SJCRH30 (cell line): ENCODE measurements at regions not wholly inside any gene's neighbourhood (a gene's known extent, or its start where the extent isn't known, plus 50 kb on each side); places are given as distances from the start of the nearest gene placed in this dataset.
"Not testable (repeated sequence)": the region's sequence is repeated elsewhere in the genome, so short reads cannot be mapped to it uniquely, and the experiment has no call there.

Experiments
- DNase-seq, 2 experiments: peaks; one replicate each; pipeline ENCODE4 v3.0.0-alpha.2; 2015 to 2020
- H3K27ac ChIP-seq: fragments of 250-450 bp; sonication (Bioruptor Pico); 2 replicates; pipeline ENCODE4 v1.5.1; 2020; ENCODE audit warnings: mild to moderate bottlenecking, moderate library complexity
- H3K27me3 ChIP-seq: fragments of 250-450 bp; sonication (Bioruptor Pico); 2 replicates; pipeline ENCODE4 v1.5.1; 2020; ENCODE audit warnings: mild to moderate bottlenecking, moderate library complexity
- H3K36me3 ChIP-seq: fragments of 250-450 bp; sonication (Bioruptor Pico); 2 replicates; pipeline ENCODE4 v1.5.1; 2020; ENCODE audit warnings: mild to moderate bottlenecking, moderate library complexity
- H3K4me1 ChIP-seq: fragments of 250-450 bp; sonication (Bioruptor Pico); 2 replicates; pipeline ENCODE4 v1.5.1; 2020; ENCODE audit warnings: mild to moderate bottlenecking, moderate library complexity
- H3K4me3 ChIP-seq: fragments of 250-450 bp; sonication (Bioruptor Pico); 2 replicates; pipeline ENCODE4 v1.5.1; 2020; ENCODE audit warnings: mild to moderate bottlenecking, moderate library complexity
- H3K9me3 ChIP-seq: fragments of 250-450 bp; sonication (Bioruptor Pico); replicated peaks from 2 replicates; pipeline ENCODE4 v1.5.1; 2020; ENCODE audit warnings: mild to moderate bottlenecking, moderate library complexity

- DNase-seq: no peak
- Histone ChIP-seq H3K4me3 (no peak overlapping the region), H3K9me3 (no peaks in the 10 kb centered on the region), H3K4me1 (no peaks in the 10 kb centered on the region), H3K27me3 (no peaks in the 10 kb centered on the region), H3K36me3 (no peaks in the 10 kb centered on the region), H3K27ac (no peak overlapping the region)
Measured at GRCh38 chr10:38209332-38209731, 115.2 kb downstream of the ZNF37A start.

GRCh38 chr10:38209748-38210147 is 115.6 kb downstream of the ZNF37A start:
- DNase-seq, H3K9me3 ChIP-seq, H3K4me1 ChIP-seq, H3K27ac ChIP-seq, H3K36me3 ChIP-seq, H3K4me3 ChIP-seq, H3K27me3 ChIP-seq: not testable (repeated sequence)

- no peaks in the 10 kb centered on the region for H3K36me3 ChIP-seq
- H3K27ac ChIP-seq: no peak overlapping the region
- no peaks in the 10 kb centered on the region for H3K4me1 ChIP-seq
- H3K4me3 ChIP-seq: no peak overlapping the region
- no peaks in the 10 kb centered on the region for H3K9me3 ChIP-seq
- H3K27me3 ChIP-seq: no peaks in the 10 kb centered on the region
- no peak for DNase-seq
Measured at GRCh38 chr10:38212460-38212859, 118.3 kb downstream of the ZNF37A start.

GRCh38 chr10:38226385-38226784 is 132.2 kb downstream of the ZNF37A start:
- no peak overlapping the region for H3K4me3 ChIP-seq
- H3K27ac ChIP-seq: no peak overlapping the region
- no peaks in the 10 kb centered on the region for H3K4me1 ChIP-seq
- no peak for DNase-seq
- H3K9me3 ChIP-seq: no peaks in the 10 kb centered on the region
- no peaks in the 10 kb centered on the region for H3K36me3 ChIP-seq
- H3K27me3 ChIP-seq: no peaks in the 10 kb centered on the region

GRCh38 chr10:38228394-38228793 is 134.3 kb downstream of the ZNF37A start:
- H3K4me3 ChIP-seq: no peak overlapping the region
- H3K36me3 ChIP-seq: no peaks in the 10 kb centered on the region
- H3K4me1 ChIP-seq: no peaks in the 10 kb centered on the region
- no peaks in the 10 kb centered on the region for H3K27me3 ChIP-seq
- H3K9me3 ChIP-seq: no peaks in the 10 kb centered on the region
- H3K27ac ChIP-seq: no peak overlapping the region
- no peak for DNase-seq

GRCh38 chr10:38238479-38238878 is 144.3 kb downstream of the ZNF37A start:
- H3K9me3 ChIP-seq, H3K27me3 ChIP-seq, DNase-seq, H3K4me3 ChIP-seq, H3K27ac ChIP-seq, H3K4me1 ChIP-seq, H3K36me3 ChIP-seq: not testable (repeated sequence)

- not testable (repeated sequence) for DNase-seq, H3K27me3 ChIP-seq, H3K9me3 ChIP-seq, H3K27ac ChIP-seq, H3K4me3 ChIP-seq, H3K4me1 ChIP-seq, H3K36me3 ChIP-seq
Measured at GRCh38 chr10:38242061-38242649, 148.0 kb downstream of the ZNF37A start.

- DNase-seq, H3K27me3 ChIP-seq, H3K9me3 ChIP-seq, H3K4me3 ChIP-seq, H3K27ac ChIP-seq, H3K36me3 ChIP-seq, H3K4me1 ChIP-seq: not testable (repeated sequence)
Measured at GRCh38 chr10:38248113-38248512, 154.0 kb downstream of the ZNF37A start.

- not testable (repeated sequence) for H3K27ac ChIP-seq, H3K4me3 ChIP-seq, H3K9me3 ChIP-seq, H3K27me3 ChIP-seq, H3K4me1 ChIP-seq, H3K36me3 ChIP-seq
- DNase-seq: peak; percentile 2 to 27
Measured at GRCh38 chr10:38252551-38252950, 158.4 kb downstream of the ZNF37A start.

- not testable (repeated sequence) for H3K27me3 ChIP-seq, H3K27ac ChIP-seq, H3K4me1 ChIP-seq, H3K36me3 ChIP-seq, DNase-seq, H3K4me3 ChIP-seq, H3K9me3 ChIP-seq
Measured at GRCh38 chr10:38267555-38267954, 173.4 kb downstream of the ZNF37A start.

- not testable (repeated sequence) for H3K4me3 ChIP-seq, H3K9me3 ChIP-seq, DNase-seq, H3K27me3 ChIP-seq, H3K36me3 ChIP-seq, H3K27ac ChIP-seq, H3K4me1 ChIP-seq
Measured at GRCh38 chr10:38271031-38271430, 176.9 kb downstream of the ZNF37A start.

GRCh38 chr10:38274879-38275278 is 180.7 kb downstream of the ZNF37A start:
- H3K36me3 ChIP-seq, H3K27me3 ChIP-seq, H3K27ac ChIP-seq: not testable (repeated sequence)

GRCh38 chr10:38292560-38292959 is 198.4 kb downstream of the ZNF37A start:
- not testable (repeated sequence) for H3K36me3 ChIP-seq, H3K27me3 ChIP-seq

More at GRCh38 chr10:38274879-38275278, 180.7 kb downstream of the ZNF37A start:
- H3K4me1 ChIP-seq, H3K4me3 ChIP-seq, H3K9me3 ChIP-seq, DNase-seq: not testable (repeated sequence)

GRCh38 chr10:38310111-38310510 is 216.0 kb downstream of the ZNF37A start:
- H3K27me3 ChIP-seq, H3K4me1 ChIP-seq, H3K27ac ChIP-seq, H3K9me3 ChIP-seq, DNase-seq, H3K4me3 ChIP-seq, H3K36me3 ChIP-seq: not testable (repeated sequence)

More at GRCh38 chr10:38292560-38292959, 198.4 kb downstream of the ZNF37A start:
- not testable (repeated sequence) for H3K4me1 ChIP-seq, DNase-seq, H3K4me3 ChIP-seq, H3K9me3 ChIP-seq, H3K27ac ChIP-seq

- not testable (repeated sequence) for H3K9me3 ChIP-seq, H3K4me1 ChIP-seq, H3K27me3 ChIP-seq, H3K27ac ChIP-seq, H3K36me3 ChIP-seq, H3K4me3 ChIP-seq, DNase-seq
Measured at GRCh38 chr10:38315090-38315805, 221.1 kb downstream of the ZNF37A start.

- not testable (repeated sequence) for H3K27ac ChIP-seq, H3K27me3 ChIP-seq, H3K9me3 ChIP-seq, H3K4me1 ChIP-seq, H3K36me3 ChIP-seq, DNase-seq, H3K4me3 ChIP-seq
Measured at GRCh38 chr10:38321393-38321792, 227.3 kb downstream of the ZNF37A start.
